K562 (cell line): ENCODE measurements at regions not wholly inside any gene's neighbourhood (a gene's known extent, or its start where the extent isn't known, plus 50 kb on each side); places are given as distances from the start of the nearest gene placed in this dataset.

Experiments used
- ATAC-seq: fragments of 200-7000 bp; cut with Tn5 transposase; 3 replicates; pipeline ENCODE4 v1.9.1; 2020; ENCODE audit warnings: moderate library complexity
- BruUV-seq: library from RNA; stranded (reverse); fragments of 400-500 nt; replicated peaks from 2 replicates; lab custom pipeline; 2021; lab: Mats Ljungman, UMichigan
- CTCF ChIA-PET: fragments of 300-600 bp; formaldehyde crosslinking; extraction: SDS; loops from one replicate; lab custom pipeline; 2021; ENCODE audit warnings: low intra/inter-chr PET ratio; lab: Yijun Ruan, JAX
- POLR2A ChIA-PET: fragments of 300-600, 350-650 bp; sonication (Branson Sonifier 250); formaldehyde crosslinking; extraction: SDS; loops from one replicate; lab custom pipeline; 2021; ENCODE audit warnings: antibody characterized with exemption, inconsistent platforms; lab: Yijun Ruan, JAX
- DNase-seq, 4 experiments: peaks; one replicate each; pipeline versions ENCODE4 v3.0.0 to v3.0.0-alpha.2; 2011 to 2018; ENCODE audit warnings: low spot score in 3 of 4, mixed read lengths in 3 of 4; ENCODE audit errors: extremely low read depth in 1 of 4
- FAIRE-seq: peaks from 2 replicates; lab custom pipeline; 2011; peaks lifted over from hg19 to GRCh38; lab: Jason Lieb, UNC
- H2AFZ ChIP-seq: 2 replicates; pipeline ENCODE4 v1.6.0; 2011; ENCODE audit warnings: low read depth, low read length, control low read depth, inconsistent platforms
- H3K27ac ChIP-seq: fragments of 200-600 bp; 3 replicates; pipeline ENCODE4 v1.8.0; 2011; ENCODE audit warnings: low read depth, mild to moderate bottlenecking, control low read depth, inconsistent platforms, low read length, moderate library complexity, mixed read lengths; ENCODE audit errors: extremely low read depth
- H3K27me3 ChIP-seq, 2 experiments: fragments of 300-600 bp in 1 of 2; 2 replicates in 1 of 2; 3 replicates in 1 of 2; pipeline versions ENCODE4 v1.6.0 to v1.8.0; 2011; ENCODE audit warnings: inconsistent platforms in 2 of 2, low read length in 2 of 2, mild to moderate bottlenecking in 1 of 2, mixed read lengths in 1 of 2, moderate library complexity in 1 of 2; ENCODE audit not compliant: control insufficient read depth in 2 of 2, insufficient read depth in 2 of 2
- H3K36me3 ChIP-seq: fragments of 300-600 bp; 3 replicates; pipeline ENCODE4 v1.8.0; 2011; ENCODE audit warnings: mild to moderate bottlenecking, low read length, inconsistent platforms; ENCODE audit not compliant: control insufficient read depth, insufficient read depth
- H3K4me1 ChIP-seq, 2 experiments: fragments of 200-600 bp in 1 of 2; replicated peaks in 1 of 2; 2 replicates in 1 of 2; 3 replicates in 1 of 2; pipeline versions ENCODE4 v1.5.1 to v1.8.0; 2011; ENCODE audit warnings: inconsistent platforms in 2 of 2, low read length in 2 of 2, mild to moderate bottlenecking in 1 of 2, mixed read lengths in 1 of 2, moderate library complexity in 1 of 2; ENCODE audit not compliant: control insufficient read depth in 2 of 2, insufficient read depth in 2 of 2
- H3K4me2 ChIP-seq: 2 replicates; pipeline ENCODE4 v1.6.1; 2011; ENCODE audit warnings: low read length, control low read depth, inconsistent platforms, mixed read lengths; ENCODE audit not compliant: insufficient read depth
- H3K4me3 ChIP-seq: fragments of 200-600 bp; sonication (generic), shearing (Covaris generic); 2 replicates; pipeline ENCODE4 v1.5.1; 2016; ENCODE audit warnings: control low read depth, inconsistent platforms
- H3K79me2 ChIP-seq: fragments of 200-600 bp; 3 replicates; pipeline ENCODE4 v1.8.0; 2011; ENCODE audit warnings: low read length, inconsistent platforms; ENCODE audit not compliant: control insufficient read depth, insufficient read depth
- H3K9ac ChIP-seq, 2 experiments: 2 replicates each; pipeline versions ENCODE4 v1.6.0 to v1.6.1; 2011; ENCODE audit warnings: low read depth in 2 of 2, low read length in 2 of 2, control low read depth in 1 of 2, inconsistent platforms in 1 of 2, mild to moderate bottlenecking in 1 of 2, mixed read lengths in 1 of 2; ENCODE audit not compliant: insufficient read depth in 1 of 2
- H3K9me1 ChIP-seq: one replicate; pipeline ENCODE4 v1.6.0; 2011; ENCODE audit warnings: inconsistent platforms, mild to moderate bottlenecking, low read length, moderate library complexity; ENCODE audit not compliant: control insufficient read depth, insufficient read depth
- H3K9me3 ChIP-seq: replicated peaks from 2 replicates; pipeline ENCODE4 v1.5.1; 2011; ENCODE audit warnings: low read depth, low read length, inconsistent platforms; ENCODE audit not compliant: control insufficient read depth, insufficient read depth
- H4K20me1 ChIP-seq: replicated peaks from 2 replicates; pipeline ENCODE4 v1.6.1; 2011; ENCODE audit warnings: low read length, inconsistent platforms, mixed read lengths; ENCODE audit not compliant: control insufficient read depth, insufficient read depth
- ARHGAP35 ChIP-seq: fragments of 450-650 bp; IDR thresholded peaks from 2 replicates; pipeline ENCODE4 v1.6.1; 2018; ENCODE audit not compliant: partially characterized antibody
- CHD2 ChIP-seq: IDR thresholded peaks from 2 replicates; pipeline ENCODE4 v1.6.1; 2011; ENCODE audit warnings: low read depth, low read length
- CREB1 ChIP-seq, 2 experiments: sonication (generic) in 1 of 2; formaldehyde crosslinking in 1 of 2; IDR thresholded peaks; 2 replicates each; pipeline versions ENCODE4 v1.6.1 to v1.8.0; 2012 to 2022; ENCODE audit warnings: inconsistent platforms in 1 of 2, mild to moderate bottlenecking in 1 of 2, missing genetic modification reagents in 1 of 2, moderate library complexity in 1 of 2
- DEAF1 ChIP-seq: fragments of 450-650 bp; formaldehyde crosslinking; IDR thresholded peaks from 2 replicates; pipeline ENCODE4 v1.4.0; 2020; ENCODE audit warnings: mild to moderate bottlenecking, moderate library complexity
- ETV1 ChIP-seq: fragments of 450-650 bp; conservative IDR thresholded peaks from 2 replicates; pipeline ENCODE4 v1.6.1; 2016; ENCODE audit warnings: missing genetic modification characterization, control low read depth, low read depth, missing compliant biosample characterization
- GABPB1 ChIP-seq: sonication (generic); formaldehyde crosslinking; IDR thresholded peaks from 2 replicates; pipeline ENCODE4 v1.8.0; 2022; ENCODE audit warnings: mild to moderate bottlenecking, missing genetic modification reagents
- HMG20B ChIP-seq: fragments of 250-450 bp; sonication (Bioruptor Pico); IDR thresholded peaks from 2 replicates; pipeline ENCODE4 v1.5.0; 2021; ENCODE audit warnings: mild to moderate bottlenecking
- KLF1 ChIP-seq: fragments of 450-650 bp; IDR thresholded peaks from 2 replicates; pipeline ENCODE4 v1.6.1; 2016; ENCODE audit warnings: missing genetic modification characterization, missing compliant biosample characterization
- MCM3 ChIP-seq: fragments of 450-650 bp; IDR thresholded peaks from 2 replicates; pipeline ENCODE4 v1.6.1; 2016
- MIER1 ChIP-seq: fragments of 450-650 bp; IDR thresholded peaks from 2 replicates; pipeline ENCODE4 v1.6.1; 2016; ENCODE audit warnings: antibody characterized with exemption, mild to moderate bottlenecking, low read depth
- MYBL2 ChIP-seq, 2 experiments: fragments of 450-650 bp in 1 of 2; sonication (generic) in 1 of 2; formaldehyde crosslinking in 1 of 2; IDR thresholded peaks; 2 replicates each; pipeline versions ENCODE4 v1.6.1 to v1.8.1; 2017 to 2022; ENCODE audit warnings: borderline replicate concordance in 1 of 2, inconsistent platforms in 1 of 2, low read depth in 1 of 2, mild to moderate bottlenecking in 1 of 2, missing genetic modification reagents in 1 of 2, moderate library complexity in 1 of 2
- NCOA1 ChIP-seq: fragments of 450-650 bp; IDR thresholded peaks from 2 replicates; pipeline ENCODE4 v1.6.1; 2016; ENCODE audit warnings: low read depth
- OTX1 ChIP-seq: fragments of 450-650 bp; formaldehyde crosslinking; IDR thresholded peaks from 2 replicates; pipeline ENCODE4 v1.4.0; 2022; ENCODE audit warnings: mild to moderate bottlenecking
- SMAD2 ChIP-seq: fragments of 150-350 bp; IDR thresholded peaks from 2 replicates; pipeline ENCODE4 v1.6.1; 2014; ENCODE audit warnings: low read depth, mild to moderate bottlenecking, low read length
- TAF9B ChIP-seq: fragments of 450-650 bp; IDR thresholded peaks from 2 replicates; pipeline ENCODE4 v1.6.1; 2018; ENCODE audit warnings: mild to moderate bottlenecking; ENCODE audit not compliant: partially characterized antibody
- ZNF239 ChIP-seq: fragments of 250-450 bp; sonication (Bioruptor Pico); IDR thresholded peaks from 2 replicates; pipeline ENCODE4 v1.4.0; 2020; ENCODE audit warnings: mild to moderate bottlenecking
- ZNF316 ChIP-seq: fragments of 450-650 bp; IDR thresholded peaks from 2 replicates; pipeline ENCODE4 v1.6.1; 2016
- ZNF584 ChIP-seq: fragments of 200-800 bp; sonication (Bioruptor generic); IDR thresholded peaks from 2 replicates; pipeline ENCODE4 v1.6.1; 2016; ENCODE audit warnings: low read depth, mild to moderate bottlenecking, missing genetic modification characterization, missing compliant biosample characterization
- ZZZ3 ChIP-seq: fragments of 450-650 bp; IDR thresholded peaks from 2 replicates; pipeline ENCODE4 v1.6.1; 2016; ENCODE audit warnings: antibody characterized with exemption, mild to moderate bottlenecking, moderate library complexity
- WGBS: fragments of 100-300 bp; shearing (Covaris generic); methylation state at CpG from one replicate; pipeline ENCODE4 v1.1.6; 2016; ENCODE audit warnings: low coverage, mixed read lengths; ENCODE audit not compliant: insufficient coverage; ENCODE audit errors: missing lambda C conversion rate; 5-methylcytosine and 5-hydroxymethylcytosine counted together
- in situ Hi-C: fragments of 300-500 bp; cut with MboI; formaldehyde crosslinking; loops from 4 replicates; pipeline ENCODE4 v1.15.0; 2018; ENCODE audit warnings: inconsistent platforms, mixed read lengths
- intact Hi-C: fragments of 100-400 bp; cut with micrococcal nuclease; formaldehyde crosslinking; loops from 2 replicates; pipeline ENCODE4 v1.14.2; 2022

- intact Hi-C loops, result no loop called here
- Histone ChIP-seq H3K9me3 (no peaks in the 10 kb centered on the region), H3K79me2 (no peaks in the 10 kb centered on the region), H3K4me2 (no peak overlapping the region), H3K27ac (no peak overlapping the region), H2AFZ (no peak overlapping the region), H4K20me1 (no peaks in the 10 kb centered on the region), H3K36me3 (no peaks in the 10 kb centered on the region), H3K4me3 (no peak overlapping the region), H3K9ac (no peak overlapping the region), H3K4me1 (no peaks in the 10 kb centered on the region), H3K9me1 (no peaks in the 10 kb centered on the region), H3K27me3 (no peaks in the 10 kb centered on the region)
- BruUV-seq, result no TSS peak
- CTCF ChIA-PET, result no interaction called here
- TF ChIP-seq DEAF1 (CRISPR knock-in tag) (no peak), MCM3 (no peak), TAF9B (no peak), CREB1 (IDR thresholded peaks at IDR 0.05) (no peak), CREB1 (CRISPR knock-in tag; IDR thresholded peaks at IDR 0.05) (no peak), HMG20B (CRISPR knock-in tag) (no peak), ETV1 (tag) (no peak), ARHGAP35 (no peak), MYBL2 (IDR thresholded peaks at IDR 0.05; ENCODE audit: low read depth) (no peak), MYBL2 (CRISPR knock-in tag; IDR thresholded peaks at IDR 0.05; ENCODE audit: borderline replicate concordance) (no peak), OTX1 (CRISPR knock-in tag) (no peak), SMAD2 (no peak), GABPB1 (CRISPR knock-in tag) (no peak), ZZZ3 (no peak), NCOA1 (no peak), ZNF316 (no peak), MIER1 (no peak), ZNF239 (CRISPR knock-in tag) (no peak), KLF1 (tag) (no peak), ZNF584 (no peak), CHD2 (no peak)
- WGBS, result 4% methylated on average over 8 of the region's 8 CpGs
- no peak for ATAC-seq
- in situ Hi-C loops, result no loop called here
- POLR2A ChIA-PET, result no interaction called here
- FAIRE-seq, result no peak
- DNase-seq, result no peak
Observed at GRCh38 chr5:93300309-93300923, 280.6 kb downstream of the NR2F1-AS1 start.
